SU-DHL-6 (cell line): ENCODE measurements at regions not wholly inside any gene's neighbourhood (a gene's known extent, or its start where the extent isn't known, plus 50 kb on each side); places are given as distances from the start of the nearest gene placed in this dataset.
"Not testable (repeated sequence)": the region's sequence is repeated elsewhere in the genome, so short reads cannot be mapped to it uniquely, and the experiment has no call there.

Experiments
- H2AFZ ChIP-seq: fragments of 200-600 bp; sonication (generic); 2 replicates; pipeline ENCODE4 v1.6.1; 2014; ENCODE audit warnings: low read depth, mild to moderate bottlenecking, moderate library complexity, mixed read lengths, antibody characterized with exemption, low read length; ENCODE audit not compliant: severe bottlenecking
- H3F3A ChIP-seq: fragments of 200-600 bp; shearing (Covaris generic); 2 replicates; pipeline ENCODE4 v1.6.0; 2016; ENCODE audit warnings: antibody characterized with exemption, mild to moderate bottlenecking; ENCODE audit not compliant: insufficient read depth
- H3K27ac ChIP-seq: fragments of 200-600 bp; sonication (generic); 2 replicates; pipeline ENCODE4 v1.5.1; 2016; ENCODE audit warnings: low read depth, mild to moderate bottlenecking, low read length, moderate library complexity, mixed read lengths
- H3K27me3 ChIP-seq: fragments of 200-600 bp; sonication (generic), shearing (Covaris generic); 2 replicates; pipeline ENCODE4 v1.6.0; 2014; ENCODE audit warnings: mild to moderate bottlenecking, low read length
- H3K36me3 ChIP-seq: fragments of 200-600 bp; sonication (generic); 2 replicates; pipeline ENCODE4 v1.6.1; 2014; ENCODE audit warnings: mild to moderate bottlenecking, low read length, mixed read lengths
- H3K4me2 ChIP-seq: fragments of 300-600, 200-600 bp; shearing (Covaris generic), sonication (generic); 2 replicates; pipeline ENCODE4 v1.6.0; 2014; ENCODE audit warnings: low read length, low read depth, mild to moderate bottlenecking; ENCODE audit not compliant: poor library complexity, severe bottlenecking
- H3K4me3 ChIP-seq: fragments of 200-600 bp; sonication (generic); 2 replicates; pipeline ENCODE4 v1.5.1; 2014; ENCODE audit warnings: antibody characterized with exemption, low read length, mild to moderate bottlenecking, mixed read lengths; ENCODE audit not compliant: insufficient read depth, poor library complexity, severe bottlenecking
- H3K79me2 ChIP-seq: fragments of 200-600 bp; sonication (generic); 2 replicates; pipeline ENCODE4 v1.6.1; 2014; ENCODE audit warnings: mild to moderate bottlenecking, low read length, moderate library complexity; ENCODE audit not compliant: insufficient read depth
- H3K9ac ChIP-seq: fragments of 200-600 bp; sonication (generic); 2 replicates; pipeline ENCODE4 v1.7.0; 2014; ENCODE audit warnings: mild to moderate bottlenecking, low read length
- H3K9me2 ChIP-seq: fragments of 200-600 bp; sonication (generic); replicated peaks from 2 replicates; pipeline ENCODE4 v1.6.1; 2014; ENCODE audit warnings: low read length; ENCODE audit not compliant: insufficient read depth
- H3K9me3 ChIP-seq: fragments of 200-600 bp; sonication (generic); 2 replicates; pipeline ENCODE4 v1.6.1; 2014; ENCODE audit warnings: low read length, mixed read lengths; ENCODE audit not compliant: insufficient read depth
- H4K20me1 ChIP-seq: fragments of 200-600 bp; sonication (generic); 2 replicates; pipeline ENCODE4 v1.6.1; 2014; ENCODE audit warnings: low read depth, mild to moderate bottlenecking, antibody characterized with exemption, low read length, moderate library complexity, mixed read lengths
- EZH2phosphoT487 ChIP-seq: fragments of 200-600 bp; sonication (generic), shearing (Covaris generic); conservative IDR thresholded peaks from 2 replicates; pipeline ENCODE4 v1.6.1; 2018; ENCODE audit warnings: mild to moderate bottlenecking, antibody characterized with exemption, low read length, moderate library complexity, mixed read lengths
- TF ChIP-seq, protein P1 (sequence below): fragments of 200-600 bp; sonication (generic); IDR thresholded peaks from one replicate; pipeline ENCODE4 v1.5.1; 2017; ENCODE audit warnings: antibody characterized with exemption, mild to moderate bottlenecking, low read length, moderate library complexity; ENCODE audit not compliant: insufficient read depth, poor library complexity, severe bottlenecking

DNA sequence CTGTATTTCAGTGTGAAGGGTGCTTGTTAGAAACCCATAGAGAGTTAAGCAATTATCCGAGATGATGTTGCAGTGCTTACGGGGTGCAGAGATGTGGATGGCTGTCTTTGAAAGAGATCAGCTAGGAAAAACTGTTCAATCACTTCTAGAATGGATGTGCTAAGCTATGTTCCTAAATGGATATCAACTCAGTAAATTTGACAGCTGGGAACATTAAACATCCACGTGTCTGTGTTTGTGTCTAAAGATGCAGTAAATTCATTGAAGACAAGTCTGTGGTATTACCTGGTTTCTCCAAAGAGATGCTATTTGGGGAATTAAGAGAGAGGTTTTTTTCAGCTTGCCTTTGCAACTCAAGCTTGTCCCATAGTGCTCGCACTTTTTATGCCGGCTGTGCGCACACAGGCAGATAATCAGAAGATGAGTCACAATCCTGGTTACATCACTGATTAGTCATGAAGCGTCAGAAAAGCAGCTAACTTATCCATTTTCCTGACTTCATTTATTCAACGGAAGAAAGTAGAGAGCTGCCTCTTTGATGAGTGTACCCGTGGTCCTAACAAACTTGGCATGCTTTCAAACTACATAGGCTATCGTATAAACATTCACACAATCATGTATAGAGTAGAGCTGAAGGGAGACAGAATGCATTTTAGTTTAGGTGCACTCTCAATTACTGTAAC lies 691.7 kb upstream of the SLC35B3 start:
- H3K27me3 ChIP-seq, result no peaks in the 10 kb centered on the region
- no peaks in the 10 kb centered on the region for H3K36me3 ChIP-seq
- no peak for TF ChIP-seq EZH2phosphoT487
- TF ChIP-seq, protein P1, sequence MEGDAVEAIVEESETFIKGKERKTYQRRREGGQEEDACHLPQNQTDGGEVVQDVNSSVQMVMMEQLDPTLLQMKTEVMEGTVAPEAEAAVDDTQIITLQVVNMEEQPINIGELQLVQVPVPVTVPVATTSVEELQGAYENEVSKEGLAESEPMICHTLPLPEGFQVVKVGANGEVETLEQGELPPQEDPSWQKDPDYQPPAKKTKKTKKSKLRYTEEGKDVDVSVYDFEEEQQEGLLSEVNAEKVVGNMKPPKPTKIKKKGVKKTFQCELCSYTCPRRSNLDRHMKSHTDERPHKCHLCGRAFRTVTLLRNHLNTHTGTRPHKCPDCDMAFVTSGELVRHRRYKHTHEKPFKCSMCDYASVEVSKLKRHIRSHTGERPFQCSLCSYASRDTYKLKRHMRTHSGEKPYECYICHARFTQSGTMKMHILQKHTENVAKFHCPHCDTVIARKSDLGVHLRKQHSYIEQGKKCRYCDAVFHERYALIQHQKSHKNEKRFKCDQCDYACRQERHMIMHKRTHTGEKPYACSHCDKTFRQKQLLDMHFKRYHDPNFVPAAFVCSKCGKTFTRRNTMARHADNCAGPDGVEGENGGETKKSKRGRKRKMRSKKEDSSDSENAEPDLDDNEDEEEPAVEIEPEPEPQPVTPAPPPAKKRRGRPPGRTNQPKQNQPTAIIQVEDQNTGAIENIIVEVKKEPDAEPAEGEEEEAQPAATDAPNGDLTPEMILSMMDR, result no peak
- no peaks in the 10 kb centered on the region for H3F3A ChIP-seq
- H3K9ac ChIP-seq, result no peak overlapping the region
- no peak overlapping the region for H2AFZ ChIP-seq
- H3K4me2 ChIP-seq, result no peak overlapping the region
- no peak overlapping the region for H3K27ac ChIP-seq
- no peaks in the 10 kb centered on the region for H3K9me3 ChIP-seq
- H4K20me1 ChIP-seq, result no peaks in the 10 kb centered on the region
- H3K9me2 ChIP-seq, result no peaks in the 10 kb centered on the region
- H3K79me2 ChIP-seq, result no peaks in the 10 kb centered on the region
- no peak overlapping the region for H3K4me3 ChIP-seq

DNA sequence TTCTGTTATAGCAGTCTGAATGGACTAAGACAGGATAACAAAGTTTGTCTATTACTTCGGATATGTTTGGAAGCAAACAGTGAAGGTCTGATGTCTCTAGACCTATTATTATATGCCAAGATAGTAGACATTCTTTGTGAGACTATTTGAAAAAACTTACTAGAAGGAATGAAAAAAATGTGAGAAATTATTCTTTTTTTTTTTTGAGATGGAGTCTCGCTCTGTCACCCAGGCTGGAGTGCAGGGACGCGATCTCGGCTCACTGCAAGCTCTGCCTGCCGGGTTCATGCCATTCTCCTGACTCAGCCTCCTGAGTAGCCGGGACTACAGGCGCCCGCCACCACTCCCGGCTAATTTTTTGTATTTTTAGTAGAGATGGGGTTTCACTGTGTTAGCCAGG lies 690.7 kb upstream of the SLC35B3 start:
- H4K20me1 ChIP-seq, H3K27ac ChIP-seq, H3K4me3 ChIP-seq, H3K79me2 ChIP-seq, H3F3A ChIP-seq, H3K4me2 ChIP-seq, H3K9ac ChIP-seq, H3K36me3 ChIP-seq, H3K9me2 ChIP-seq, H3K9me3 ChIP-seq, H2AFZ ChIP-seq, H3K27me3 ChIP-seq: not testable (repeated sequence)

DNA sequence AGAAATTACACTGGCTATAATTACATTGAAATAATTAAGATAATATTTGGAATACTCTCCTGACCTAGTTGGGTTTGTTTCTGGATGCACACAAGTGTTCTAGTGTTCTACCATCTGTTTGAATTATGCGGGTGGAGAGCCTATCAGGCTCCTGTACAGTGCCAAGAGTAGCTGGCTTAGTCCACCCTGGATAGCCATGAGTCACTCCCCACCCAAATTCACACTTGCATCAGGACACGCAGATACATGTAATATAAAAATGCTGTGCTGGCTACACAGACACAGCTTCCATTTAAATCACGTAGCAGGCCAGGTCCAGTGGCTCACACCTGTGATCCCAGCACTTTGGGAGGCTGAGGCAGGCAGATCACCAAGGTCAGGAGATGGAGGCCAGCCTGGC lies 686.2 kb upstream of the SLC35B3 start:
- H3K36me3 ChIP-seq, result no peaks in the 10 kb centered on the region

DNA sequence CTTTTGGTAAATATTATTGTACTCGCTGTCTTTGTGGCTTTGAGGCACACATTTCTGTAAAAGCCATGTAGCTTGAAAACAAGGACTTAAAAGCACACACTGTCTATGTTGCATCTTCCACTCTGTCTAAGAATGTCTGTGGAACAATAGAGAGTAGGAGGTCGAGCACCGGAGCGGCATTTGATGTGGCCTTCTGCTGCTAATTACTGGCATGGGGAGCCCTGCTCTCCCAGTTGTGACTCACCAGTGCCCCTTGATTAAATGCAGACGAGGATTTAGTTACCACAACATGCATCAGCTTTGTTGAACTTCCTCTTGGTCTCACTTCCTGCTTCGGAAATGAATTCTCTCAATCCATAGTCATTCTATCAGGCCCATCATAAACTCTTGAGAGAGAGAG lies 680.7 kb upstream of the SLC35B3 start:
- Histone ChIP-seq H3K4me3 (no peak overlapping the region), H3K9me2 (0 out of 2 replicates have a peak, but pooled peaks cover 3% of the 10 kb centered on the region), H3K9ac (no peak overlapping the region), H3K4me2 (no peak overlapping the region), H3K36me3 (no peaks in the 10 kb centered on the region), H3K9me3 (no peaks in the 10 kb centered on the region), H3K27me3 (no peaks in the 10 kb centered on the region), H3K79me2 (no peaks in the 10 kb centered on the region), H3F3A (no peaks in the 10 kb centered on the region), H3K27ac (no peak overlapping the region), H4K20me1 (no peaks in the 10 kb centered on the region), H2AFZ (no peak overlapping the region)
- TF ChIP-seq, protein P1, result no peak
- no peak for TF ChIP-seq EZH2phosphoT487

More for the DNA sequence above, 686.2 kb upstream of the SLC35B3 start:
- Histone ChIP-seq H3K79me2 (no peaks in the 10 kb centered on the region), H3K9ac (no peak overlapping the region), H3K27ac (no peak overlapping the region), H3F3A (no peaks in the 10 kb centered on the region), H3K4me3 (no peak overlapping the region), H3K9me3 (no peaks in the 10 kb centered on the region), H3K4me2 (no peak overlapping the region), H2AFZ (no peak overlapping the region), H3K9me2 (0 out of 2 replicates have a peak, but pooled peaks cover 3% of the 10 kb centered on the region), H3K27me3 (no peaks in the 10 kb centered on the region), H4K20me1 (no peaks in the 10 kb centered on the region)
- TF ChIP-seq EZH2phosphoT487, result no peak
- TF ChIP-seq, protein P1, result no peak
